NCI-H2029 (cell line): ENCODE measurements at regions not wholly inside any gene's neighbourhood (a gene's known extent, or its start where the extent isn't known, plus 50 kb on each side); places are given as distances from the start of the nearest gene placed in this dataset.

Source experiments
- DNase-seq: peaks from one replicate; lab custom pipeline; 2025; lab: John Stamatoyannopoulos, UW

GRCh38 chr5:93275376-93275775, 305.6 kb downstream of the NR2F1-AS1 start:
- DNase-seq, result no peak

GRCh38 chr5:93274291-93274690, 306.7 kb downstream of the NR2F1-AS1 start:
- DNase-seq, result no peak

DNA sequence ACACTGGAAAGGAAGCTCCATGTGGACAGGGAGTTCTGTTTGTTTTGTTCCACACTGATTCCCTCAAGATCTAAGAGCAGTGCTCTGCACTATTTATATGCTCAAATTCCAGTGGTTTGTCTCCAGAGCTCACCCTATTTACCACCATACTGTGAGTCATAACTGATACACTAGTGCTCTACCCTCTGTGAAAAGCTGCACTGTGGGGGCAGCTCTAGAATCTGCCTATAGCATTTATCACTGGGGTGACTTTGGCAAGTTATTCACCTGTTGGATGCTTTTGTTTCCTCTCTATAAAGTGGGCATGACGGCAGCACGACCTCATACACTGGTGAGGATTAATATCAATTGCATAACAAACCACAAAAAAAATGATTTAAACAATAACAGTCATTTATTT, 307.8 kb downstream of the NR2F1-AS1 start:
- no peak for DNase-seq

DNA sequence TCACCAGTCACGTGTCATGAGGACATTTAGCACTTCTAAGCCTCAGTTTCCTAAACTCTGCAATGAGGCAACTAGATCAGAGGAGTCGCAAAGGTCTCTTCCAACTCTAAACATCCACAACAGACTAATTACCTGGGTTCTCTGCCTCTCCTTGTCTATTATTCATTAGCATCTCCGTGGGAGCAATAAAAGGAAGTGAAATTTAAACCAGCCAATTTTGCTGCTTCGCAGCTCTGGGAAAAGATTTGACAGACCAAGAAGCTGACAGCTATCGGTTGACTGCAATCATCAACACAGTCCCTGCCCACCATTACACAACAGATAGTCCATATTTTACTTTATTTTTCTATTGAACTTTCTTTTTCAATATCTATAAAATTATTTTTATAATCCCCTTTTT, 308.9 kb downstream of the NR2F1-AS1 start:
- no peak for DNase-seq

DNA sequence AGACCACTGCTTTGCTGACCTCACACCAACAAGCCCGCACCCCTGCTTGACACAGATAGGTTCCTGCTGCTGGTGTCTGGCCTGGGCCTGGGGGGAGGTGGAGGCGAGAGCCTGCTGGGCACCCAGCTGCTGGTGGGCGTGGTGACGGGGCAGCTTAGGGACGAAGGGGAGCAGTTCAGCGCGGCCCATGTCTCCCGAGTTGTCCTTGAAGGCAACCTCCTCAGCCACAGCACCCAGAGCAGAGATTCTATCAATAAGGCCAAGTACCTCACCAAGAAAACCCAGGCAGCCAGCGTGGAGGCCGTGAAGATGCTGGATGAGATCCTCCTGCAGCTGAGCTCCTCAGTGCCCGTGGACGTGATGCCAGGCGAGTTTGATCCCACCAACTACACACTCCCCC, 313.3 kb downstream of the NR2F1-AS1 start:
- DNase-seq, result no peak

- no peak for DNase-seq
Measured at GRCh38 chr5:93267276-93267675, 313.7 kb downstream of the NR2F1-AS1 start.

DNA sequence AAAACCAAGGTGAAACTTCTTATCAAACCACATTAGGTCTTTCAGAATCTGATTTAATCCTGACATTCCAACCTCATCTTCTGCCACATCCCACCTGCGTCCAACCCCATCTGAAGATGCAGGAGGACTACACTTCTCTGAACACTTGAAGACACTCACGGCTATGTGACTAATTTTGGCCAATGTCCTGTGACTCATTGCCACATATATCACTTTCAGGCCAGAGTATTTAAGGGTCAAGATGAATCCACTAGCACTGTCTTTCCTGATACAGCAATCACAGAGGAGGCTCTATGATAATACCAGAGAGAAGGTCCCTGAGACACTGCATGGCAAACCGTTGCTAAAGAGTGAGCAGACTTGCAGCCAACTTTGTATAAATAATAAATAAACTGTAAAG, 323.4 kb downstream of the NR2F1-AS1 start:
- no peak for DNase-seq

DNA sequence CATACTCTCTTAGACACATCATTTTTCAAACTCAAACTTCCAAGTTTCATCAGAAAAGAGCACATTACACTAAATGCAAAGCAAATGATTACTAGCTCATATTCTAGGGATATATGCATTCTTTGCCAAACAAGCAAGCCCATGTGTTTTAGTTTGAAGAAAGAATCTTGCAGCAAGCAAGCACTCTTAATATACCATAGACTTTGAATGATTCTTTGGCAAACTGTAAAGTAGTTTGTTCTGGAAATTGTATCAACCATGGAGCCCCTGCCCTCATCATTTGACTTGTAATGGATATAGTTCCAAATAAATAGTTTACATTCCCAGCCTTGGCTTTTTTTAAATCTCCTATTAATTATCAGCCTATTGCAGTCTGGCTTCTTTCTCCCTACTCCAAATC, 325.2 kb downstream of the NR2F1-AS1 start:
- DNase-seq, result no peak

- DNase-seq, result no peak
Measured at GRCh38 chr5:93252165-93252564, 328.9 kb downstream of the NR2F1-AS1 start.

- DNase-seq, result no peak
Measured at GRCh38 chr5:93251347-93251746, 329.7 kb downstream of the NR2F1-AS1 start.

GRCh38 chr5:93250424-93250823, 330.6 kb downstream of the NR2F1-AS1 start:
- DNase-seq, result no peak

- no peak for DNase-seq
Measured at GRCh38 chr5:93249651-93250289, 331.2 kb downstream of the NR2F1-AS1 start.

DNA sequence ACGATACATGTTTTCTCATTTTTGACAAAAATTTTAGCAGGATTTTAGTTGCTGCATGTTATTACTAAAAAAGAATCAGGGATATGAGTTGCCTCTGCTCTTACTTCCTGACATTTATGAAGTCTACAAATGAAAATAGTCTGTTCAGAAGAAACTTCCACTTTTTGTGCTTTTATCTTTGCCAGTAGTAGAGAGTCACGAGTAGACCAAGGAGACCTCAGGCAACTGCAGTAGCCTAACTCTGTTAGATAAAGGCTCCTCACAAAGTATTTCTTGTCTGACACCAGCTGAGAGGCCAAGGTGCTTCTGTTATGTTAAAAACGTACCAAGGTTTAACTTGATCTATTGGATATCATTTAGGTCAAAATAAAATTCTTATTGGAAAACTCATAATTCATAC, 333.9 kb downstream of the NR2F1-AS1 start:
- no peak for DNase-seq

GRCh38 chr5:93246090-93246855, 334.7 kb downstream of the NR2F1-AS1 start:
- DNase-seq, result no peak

GRCh38 chr5:93245226-93245625, 335.8 kb downstream of the NR2F1-AS1 start:
- DNase-seq, result no peak

DNA sequence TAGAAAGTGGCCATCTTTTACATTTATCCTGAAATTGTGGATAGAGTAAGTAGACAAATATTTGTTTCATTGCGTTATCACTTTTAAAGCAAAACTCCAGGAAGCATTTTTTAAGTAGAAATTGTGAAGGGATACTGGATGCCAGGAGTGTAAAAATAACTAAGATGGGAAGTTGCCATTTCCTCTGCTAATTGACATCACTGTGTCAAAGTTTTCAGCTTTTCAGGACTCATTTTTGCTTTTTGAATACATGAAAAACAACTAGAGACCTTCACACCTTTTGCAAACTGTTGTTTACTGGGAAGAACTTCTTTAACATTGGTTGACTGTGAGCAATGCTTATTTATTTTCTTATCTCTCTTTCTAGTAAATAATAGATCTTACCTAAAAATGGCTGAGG, 337.5 kb downstream of the NR2F1-AS1 start:
- DNase-seq, result no peak

GRCh38 chr5:93240228-93240834, 340.7 kb downstream of the NR2F1-AS1 start:
- no peak for DNase-seq

DNA sequence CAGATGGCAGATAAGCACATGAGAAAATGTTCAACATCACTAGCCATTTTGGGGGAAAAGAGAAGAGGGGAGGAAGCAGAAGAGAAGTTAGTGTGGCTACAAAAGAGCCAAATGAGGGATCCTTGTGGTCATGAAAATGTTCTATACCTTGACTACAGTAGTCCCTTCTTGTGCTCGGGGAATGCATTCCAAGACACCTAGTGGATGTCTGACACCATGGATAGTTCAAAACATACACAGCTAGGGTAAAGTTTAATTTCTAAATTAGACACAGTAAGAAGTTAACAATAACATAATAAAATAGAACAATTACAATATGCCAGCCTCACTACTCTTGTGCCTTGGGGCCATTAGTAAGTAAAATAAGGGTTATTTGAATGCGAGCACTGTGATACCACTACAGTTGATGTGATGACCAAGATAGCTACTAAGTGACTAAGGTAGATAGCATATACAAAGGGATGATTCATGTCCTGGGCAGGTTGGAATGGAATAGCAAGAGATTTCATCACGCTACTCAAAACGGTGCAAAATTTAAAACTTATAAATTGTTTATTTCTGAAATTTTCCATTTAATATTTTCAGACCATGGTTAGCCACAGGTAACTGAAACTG, 344.1 kb downstream of the NR2F1-AS1 start:
- no peak for DNase-seq

DNA sequence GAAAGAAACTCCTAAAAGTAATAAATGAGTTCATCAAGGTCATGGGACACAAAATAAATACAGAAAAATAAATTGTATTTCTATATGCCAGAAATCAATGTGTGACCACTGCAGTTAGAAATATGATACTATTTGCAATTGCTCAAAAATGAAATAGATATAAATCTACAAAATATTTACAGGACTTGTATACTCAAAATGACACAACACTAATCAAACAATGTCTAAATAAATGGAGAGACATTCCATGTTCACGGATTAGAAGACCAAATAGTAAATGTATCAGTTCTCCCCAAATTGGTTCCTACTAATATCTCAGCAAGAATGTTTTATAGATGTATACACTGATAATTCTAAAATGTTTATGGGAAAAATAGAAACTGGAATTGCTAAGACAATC, 345.3 kb downstream of the NR2F1-AS1 start:
- no peak for DNase-seq

- DNase-seq, result no peak
Measured at GRCh38 chr5:93226202-93226735, 354.8 kb downstream of the NR2F1-AS1 start.

- DNase-seq, result no peak
Measured at GRCh38 chr5:93225748-93226147, 355.3 kb downstream of the NR2F1-AS1 start.

- no peak for DNase-seq
Measured at GRCh38 chr5:93224624-93225023, 356.4 kb downstream of the NR2F1-AS1 start.

DNA sequence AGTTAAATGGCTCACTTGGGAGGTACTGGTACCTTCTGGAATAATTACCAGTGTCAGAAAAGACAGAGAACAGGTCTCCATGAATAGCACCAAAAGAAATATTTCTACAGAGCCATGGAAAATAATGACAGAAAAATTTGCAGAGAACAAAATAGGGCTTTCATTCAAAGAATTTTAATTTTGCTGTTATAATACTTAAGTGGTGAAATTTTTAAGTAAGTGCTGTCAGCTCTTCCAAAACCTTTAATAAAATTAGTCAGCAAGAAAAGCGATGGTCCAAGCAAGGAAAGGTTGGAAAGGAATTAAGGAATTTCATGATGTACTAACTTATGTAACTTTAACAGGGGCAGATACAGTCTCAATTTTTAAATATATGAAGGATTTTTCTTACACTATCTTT, 359.2 kb downstream of the NR2F1-AS1 start:
- DNase-seq, result no peak
